ENCODE measurements at regions not wholly inside any gene's neighbourhood (a gene's known extent, or its start where the extent isn't known, plus 50 kb on each side); places are given as distances from the start of the nearest gene placed in this dataset.

DNA sequence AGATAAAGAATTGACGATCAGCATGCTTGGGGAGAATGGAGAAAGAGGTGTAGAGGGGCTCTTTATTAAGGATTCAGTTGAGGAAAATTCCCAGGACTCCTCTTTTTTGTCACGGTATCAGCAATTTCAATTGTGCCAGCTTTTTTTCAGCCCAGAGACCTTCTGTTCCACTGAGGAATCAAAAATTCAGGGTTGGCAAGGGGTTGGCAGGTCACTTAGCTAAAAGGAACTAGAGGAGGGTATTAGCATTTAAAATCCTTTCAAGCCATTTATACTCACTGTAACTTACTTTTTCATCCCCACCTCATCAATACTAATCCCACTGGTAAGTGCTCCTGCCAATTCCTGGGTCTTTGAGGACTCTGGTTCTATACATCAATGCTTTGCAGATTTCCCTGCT is 757.5 kb upstream of the COBL start:
- Histone ChIP-seq H2AFZ (no peak overlapping the region; the same call in 1 of the 2 replicates), H3K9me3 (ENCODE audit: insufficient read depth, low read depth) (no peaks in the 10 kb centered on the region), H3K36me3 (ENCODE audit: low read depth) (no peaks in the 10 kb centered on the region), H3K4me1 (replicated peaks; ENCODE audit: insufficient read depth) (no peaks in the 10 kb centered on the region), H3K9me2 (ENCODE audit: insufficient read depth) (no peaks in the 10 kb centered on the region), H3K79me2 (ENCODE audit: low read depth) (no peaks in the 10 kb centered on the region), H3F3A (ENCODE audit: insufficient read depth, low read depth) (no peaks in the 10 kb centered on the region), H3K4me3 (no peak overlapping the region), H3K27ac (no peak overlapping the region), H4K20me1 (ENCODE audit: insufficient read depth) (no peaks in the 10 kb centered on the region), H3K4me2 (no peak overlapping the region), H3K27me3 (ENCODE audit: insufficient read depth, low read depth) (no peaks in the 10 kb centered on the region)
- ChIA-PET CTCF (no interaction called here), POLR2A (ENCODE audit: unreplicated experiment) (no interaction called here)
- no TSS peak for BruUV-seq (replicated peaks)
- DNase-seq: no peak
- intact Hi-C loops (cut with micrococcal nuclease; ENCODE audit: unreplicated experiment): no loop called here
- TF ChIP-seq, protein P1, sequence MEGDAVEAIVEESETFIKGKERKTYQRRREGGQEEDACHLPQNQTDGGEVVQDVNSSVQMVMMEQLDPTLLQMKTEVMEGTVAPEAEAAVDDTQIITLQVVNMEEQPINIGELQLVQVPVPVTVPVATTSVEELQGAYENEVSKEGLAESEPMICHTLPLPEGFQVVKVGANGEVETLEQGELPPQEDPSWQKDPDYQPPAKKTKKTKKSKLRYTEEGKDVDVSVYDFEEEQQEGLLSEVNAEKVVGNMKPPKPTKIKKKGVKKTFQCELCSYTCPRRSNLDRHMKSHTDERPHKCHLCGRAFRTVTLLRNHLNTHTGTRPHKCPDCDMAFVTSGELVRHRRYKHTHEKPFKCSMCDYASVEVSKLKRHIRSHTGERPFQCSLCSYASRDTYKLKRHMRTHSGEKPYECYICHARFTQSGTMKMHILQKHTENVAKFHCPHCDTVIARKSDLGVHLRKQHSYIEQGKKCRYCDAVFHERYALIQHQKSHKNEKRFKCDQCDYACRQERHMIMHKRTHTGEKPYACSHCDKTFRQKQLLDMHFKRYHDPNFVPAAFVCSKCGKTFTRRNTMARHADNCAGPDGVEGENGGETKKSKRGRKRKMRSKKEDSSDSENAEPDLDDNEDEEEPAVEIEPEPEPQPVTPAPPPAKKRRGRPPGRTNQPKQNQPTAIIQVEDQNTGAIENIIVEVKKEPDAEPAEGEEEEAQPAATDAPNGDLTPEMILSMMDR (conservative IDR thresholded peaks at IDR 0.05): no peak
- TF ChIP-seq EZH2 (IDR thresholded peaks at IDR 0.05; ENCODE audit: low read depth): no peak

DNA sequence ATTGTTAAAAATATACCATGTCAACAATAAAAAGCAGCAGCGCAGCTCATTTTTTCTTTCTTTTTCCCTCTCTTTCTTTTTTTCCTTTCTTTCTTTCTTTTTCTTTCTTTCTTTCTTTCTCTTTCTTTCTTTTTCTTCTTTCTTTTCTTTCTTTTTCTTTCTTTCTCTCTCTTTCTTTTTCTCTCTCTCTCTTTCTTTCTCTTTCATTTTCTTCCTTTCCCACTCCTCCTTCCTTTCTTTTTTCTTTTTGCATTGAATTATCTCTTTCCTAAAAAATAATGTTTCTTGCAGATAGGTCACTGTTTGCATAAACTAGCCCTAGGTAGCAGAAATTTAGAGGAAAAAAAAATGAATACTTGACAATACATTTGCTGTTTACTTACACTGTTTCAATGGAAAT is 755.1 kb upstream of the COBL start:
- Histone ChIP-seq H3K4me2 (no peak overlapping the region), H3K79me2 (ENCODE audit: low read depth) (no peaks in the 10 kb centered on the region), H3K36me3 (ENCODE audit: low read depth) (no peaks in the 10 kb centered on the region), H3F3A (ENCODE audit: insufficient read depth, low read depth) (no peaks in the 10 kb centered on the region), H3K27ac (no peak overlapping the region), H3K9me2 (ENCODE audit: insufficient read depth) (no peaks in the 10 kb centered on the region), H3K9me3 (ENCODE audit: insufficient read depth, low read depth) (no peaks in the 10 kb centered on the region), H3K27me3 (ENCODE audit: insufficient read depth, low read depth) (no peaks in the 10 kb centered on the region), H3K4me1 (replicated peaks; ENCODE audit: insufficient read depth) (no peaks in the 10 kb centered on the region), H4K20me1 (ENCODE audit: insufficient read depth) (no peaks in the 10 kb centered on the region), H3K4me3 (no peak overlapping the region), H2AFZ (no peak overlapping the region)
- ChIA-PET CTCF (no interaction called here), POLR2A (ENCODE audit: unreplicated experiment) (no interaction called here)
- TF ChIP-seq, protein P1 (conservative IDR thresholded peaks at IDR 0.05): no peak
- no peak for TF ChIP-seq EZH2 (IDR thresholded peaks at IDR 0.05; ENCODE audit: low read depth)
- DNase-seq: no peak
- intact Hi-C loops (cut with micrococcal nuclease; ENCODE audit: unreplicated experiment): no loop called here
- no TSS peak for BruUV-seq (replicated peaks)

DNA sequence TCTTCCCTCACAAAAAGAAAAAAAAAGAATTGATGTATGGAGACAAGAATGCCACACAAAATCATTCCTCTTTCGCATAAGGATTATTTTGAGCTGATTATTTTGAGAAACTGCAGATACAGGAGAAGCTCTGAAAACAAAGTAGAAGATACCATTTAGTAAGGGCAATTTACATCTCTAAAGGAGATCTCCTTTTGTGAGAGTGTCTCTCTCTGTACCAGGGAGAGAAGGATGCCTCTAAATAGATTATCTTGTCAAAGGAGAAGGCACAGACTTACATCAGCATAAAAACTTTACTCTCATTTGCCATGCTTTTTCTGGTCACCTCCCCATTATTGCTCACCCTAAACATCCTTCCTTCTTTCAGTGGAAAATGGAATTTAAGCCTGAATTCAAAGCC is 747.9 kb upstream of the COBL start:
- H3K36me3 ChIP-seq (ENCODE audit: low read depth): no peaks in the 10 kb centered on the region
- H4K20me1 ChIP-seq (ENCODE audit: insufficient read depth): no peaks in the 10 kb centered on the region
- H3K79me2 ChIP-seq (ENCODE audit: low read depth): no peaks in the 10 kb centered on the region
- intact Hi-C loops (cut with micrococcal nuclease; ENCODE audit: unreplicated experiment): no loop called here
- POLR2A ChIA-PET (ENCODE audit: unreplicated experiment): no interaction called here
- H2AFZ ChIP-seq: no peak overlapping the region
- H3K9me2 ChIP-seq (ENCODE audit: insufficient read depth): no peaks in the 10 kb centered on the region
- H3K4me1 ChIP-seq (replicated peaks; ENCODE audit: insufficient read depth): no peaks in the 10 kb centered on the region
- no peak overlapping the region for H3K4me3 ChIP-seq
- no peaks in the 10 kb centered on the region for H3K9me3 ChIP-seq (ENCODE audit: insufficient read depth, low read depth)
- H3K4me2 ChIP-seq: no peak overlapping the region
- DNase-seq: no peak
- BruUV-seq (replicated peaks): no TSS peak
- TF ChIP-seq, protein P1 (conservative IDR thresholded peaks at IDR 0.05): no peak
- TF ChIP-seq EZH2 (IDR thresholded peaks at IDR 0.05; ENCODE audit: low read depth): no peak
- CTCF ChIA-PET: no interaction called here
- H3F3A ChIP-seq (ENCODE audit: insufficient read depth, low read depth): no peaks in the 10 kb centered on the region
- no peak overlapping the region for H3K27ac ChIP-seq
- H3K27me3 ChIP-seq (ENCODE audit: insufficient read depth, low read depth): no peaks in the 10 kb centered on the region
